Inflammatory macrophage treated with lipopolysaccharide for 1 hour (primary cell): ENCODE measurements at regions not wholly inside any gene's neighbourhood (a gene's known extent, or its start where the extent isn't known, plus 50 kb on each side); places are given as distances from the start of the nearest gene placed in this dataset.

Experiments
- DNase-seq, 2 donors: peaks; one replicate each; pipeline ENCODE4 v3.0.0-alpha.2; 2020 to 2022

DNA sequence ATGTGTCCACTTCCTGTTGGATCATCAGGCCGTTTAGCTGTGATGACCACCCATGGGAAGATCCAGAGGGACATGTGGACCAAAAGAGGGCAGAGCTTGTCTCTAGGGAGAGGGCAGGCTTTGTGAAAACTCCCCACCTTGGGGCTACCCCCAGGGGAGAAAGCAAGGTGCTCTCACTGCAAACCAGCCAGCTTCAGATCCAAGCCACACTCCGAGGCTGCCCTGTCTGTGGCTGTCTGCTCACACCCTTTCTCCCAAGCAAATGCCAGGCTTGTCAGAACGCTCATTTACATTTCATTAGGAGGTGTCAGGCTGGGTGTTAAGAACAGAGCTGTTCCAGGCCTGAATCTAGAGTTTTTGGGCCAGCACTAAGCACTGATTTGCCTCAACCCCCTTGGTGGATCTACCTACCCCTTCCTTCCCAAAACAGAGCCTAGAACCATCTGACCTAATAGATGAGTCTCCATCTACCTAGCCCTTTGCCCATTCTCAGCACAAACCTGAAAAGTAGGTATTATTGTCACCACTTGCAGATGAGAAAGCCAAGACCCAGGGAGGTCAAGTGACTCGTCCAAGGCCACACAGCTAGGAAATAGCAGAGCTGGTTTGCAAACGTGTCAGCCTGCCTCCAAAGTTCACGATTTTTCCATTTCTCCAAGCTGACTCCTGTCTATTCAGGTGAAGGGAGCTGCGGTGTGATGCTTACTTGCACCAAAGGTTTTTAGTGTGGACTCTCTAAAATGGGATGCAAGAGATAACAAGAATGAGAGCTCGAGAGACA lies 130.9 kb downstream of the EMX2 start:
- no peak for DNase-seq

DNA sequence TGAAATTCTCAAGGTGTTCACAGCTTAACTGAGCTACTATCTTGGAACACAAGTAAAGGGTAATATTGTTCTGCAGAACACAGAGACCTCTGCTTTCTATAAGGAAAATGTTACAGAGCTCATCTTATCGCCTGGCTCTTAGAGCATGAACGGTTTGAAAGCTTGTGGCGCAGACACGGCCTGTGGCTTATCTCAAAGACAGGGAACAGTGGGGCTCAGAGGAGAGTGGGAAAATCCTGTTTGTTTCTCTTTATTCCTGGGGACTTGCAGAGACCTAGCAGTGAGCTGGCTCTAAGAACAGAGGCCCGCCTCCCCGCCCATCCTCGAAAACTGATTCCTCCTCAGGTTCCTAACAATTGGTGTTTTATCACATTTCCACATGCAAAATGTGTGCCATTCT lies 131.7 kb downstream of the EMX2 start:
- no peak for DNase-seq

GRCh38 chr10:117674646-117675045 lies 132.1 kb downstream of the EMX2 start:
- no peak for DNase-seq

DNA sequence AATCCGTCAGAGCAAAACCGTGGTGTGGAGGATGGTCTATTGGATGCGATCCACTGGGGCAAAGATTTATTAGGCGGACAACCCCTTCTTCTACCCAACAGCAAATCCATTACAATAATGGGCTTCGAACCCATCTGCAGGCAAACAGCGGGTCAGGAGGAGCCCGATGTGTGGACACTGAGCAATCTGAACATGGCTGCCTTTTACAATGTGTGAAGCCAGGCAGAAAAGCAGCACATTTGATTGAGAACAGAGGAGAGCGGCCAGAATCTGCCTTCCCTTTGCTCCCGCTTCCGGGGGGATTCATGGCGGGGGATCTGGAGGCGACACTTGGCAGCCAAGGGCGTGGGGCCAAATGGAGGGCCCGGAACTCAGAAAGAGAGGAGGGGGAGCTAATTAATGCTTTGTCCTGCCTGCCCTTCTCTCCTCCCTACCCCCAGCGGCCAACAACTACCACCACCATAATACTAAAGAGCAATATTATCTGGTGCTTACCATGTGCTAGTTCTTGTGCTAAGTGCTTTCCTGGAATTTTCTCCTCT lies 133.0 kb downstream of the EMX2 start:
- DNase-seq, result no peak

DNA sequence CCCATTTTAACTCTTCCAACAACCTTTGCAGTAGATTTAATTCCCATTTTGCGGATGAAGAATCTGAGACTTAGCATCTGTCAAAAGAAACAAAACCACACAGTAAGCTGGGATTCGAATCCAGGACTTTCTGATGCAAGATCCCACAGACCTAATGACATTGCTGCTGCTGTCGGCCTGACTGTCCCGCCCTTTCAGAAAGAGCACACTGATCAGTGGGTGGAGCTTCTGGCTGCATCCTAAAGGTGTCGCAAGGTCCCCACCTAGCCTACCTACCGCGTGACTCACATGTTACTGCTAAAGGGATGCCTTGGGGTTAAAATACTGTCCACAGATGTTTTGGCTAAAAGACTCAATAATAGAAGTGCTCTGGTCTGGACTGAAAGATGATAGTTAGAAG lies 134.7 kb downstream of the EMX2 start:
- no peak for DNase-seq

DNA sequence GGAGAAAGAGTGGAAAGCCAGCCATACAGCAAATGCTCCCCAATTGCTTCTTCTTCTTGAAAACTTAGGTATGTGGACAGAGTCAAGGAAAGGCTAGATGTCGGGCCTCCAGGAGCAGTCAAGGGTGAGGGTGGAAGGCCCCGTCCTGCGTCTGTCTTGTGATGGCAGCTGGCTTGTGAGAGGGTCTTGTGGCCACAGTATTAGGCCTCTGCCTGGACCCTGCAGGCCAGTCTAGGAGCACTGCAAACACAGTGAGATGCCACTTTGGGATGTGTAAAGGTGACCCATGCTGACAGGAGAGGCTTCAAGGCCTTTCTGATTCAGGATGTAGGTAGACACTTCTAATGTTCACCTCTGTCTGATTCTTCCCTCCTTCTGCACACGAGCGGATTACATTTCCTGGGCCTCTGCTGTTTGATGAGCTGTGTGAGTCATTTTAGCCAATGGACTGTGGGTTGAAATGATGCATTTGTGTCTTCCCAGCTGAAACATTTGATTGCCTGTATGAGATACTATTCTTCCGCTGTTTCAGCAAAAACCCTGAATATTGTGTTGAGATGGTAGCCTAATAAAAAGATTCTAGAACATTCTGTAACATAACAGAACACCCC lies 135.4 kb downstream of the EMX2 start:
- DNase-seq, result no peak

GRCh38 chr10:117680601-117681000 lies 138.1 kb downstream of the EMX2 start:
- DNase-seq, result no peak

DNA sequence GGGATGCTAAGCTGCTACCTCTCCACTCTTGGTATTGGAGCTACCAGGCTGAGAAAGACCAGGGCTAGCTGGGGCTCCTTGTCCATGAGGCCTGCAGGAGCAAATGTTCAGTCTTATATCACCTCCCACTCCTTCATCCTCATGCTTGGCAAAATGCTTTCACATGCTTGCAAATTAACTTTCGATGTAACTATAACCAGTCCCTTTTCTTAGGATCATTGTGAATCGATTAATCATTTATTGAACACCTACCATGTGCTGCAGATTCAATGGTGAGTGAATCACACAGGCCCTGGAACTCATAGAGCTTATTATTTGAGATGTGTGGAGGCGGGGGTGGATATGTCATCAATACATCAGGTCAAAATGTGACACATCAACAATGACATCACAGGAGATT lies 138.6 kb downstream of the EMX2 start:
- no peak for DNase-seq

GRCh38 chr10:117684046-117684610 lies 141.6 kb downstream of the EMX2 start:
- no peak for DNase-seq

GRCh38 chr10:117684672-117685211 lies 142.2 kb downstream of the EMX2 start:
- no peak for DNase-seq

DNA sequence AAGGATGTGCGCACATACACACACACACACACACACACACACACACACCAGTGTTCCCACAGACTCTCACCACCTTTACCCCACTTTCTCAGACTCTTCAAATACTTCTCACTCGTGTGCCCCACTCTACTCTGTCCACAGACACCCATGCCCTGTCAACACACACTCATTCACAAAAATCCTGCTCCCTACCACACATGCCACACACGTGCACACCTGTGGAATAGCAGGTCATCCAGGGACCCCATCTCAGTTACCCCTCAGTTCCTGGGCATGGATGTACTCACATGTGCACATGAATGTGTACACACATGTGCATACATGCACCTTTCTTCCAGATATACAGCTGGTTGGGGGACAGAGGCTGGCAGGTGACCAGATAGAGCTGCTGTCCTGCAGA lies 142.9 kb downstream of the EMX2 start:
- no peak for DNase-seq

- no peak for DNase-seq
These were observed 144.1 kb downstream of the EMX2 start for GRCh38 chr10:117686606-117687005.

DNA sequence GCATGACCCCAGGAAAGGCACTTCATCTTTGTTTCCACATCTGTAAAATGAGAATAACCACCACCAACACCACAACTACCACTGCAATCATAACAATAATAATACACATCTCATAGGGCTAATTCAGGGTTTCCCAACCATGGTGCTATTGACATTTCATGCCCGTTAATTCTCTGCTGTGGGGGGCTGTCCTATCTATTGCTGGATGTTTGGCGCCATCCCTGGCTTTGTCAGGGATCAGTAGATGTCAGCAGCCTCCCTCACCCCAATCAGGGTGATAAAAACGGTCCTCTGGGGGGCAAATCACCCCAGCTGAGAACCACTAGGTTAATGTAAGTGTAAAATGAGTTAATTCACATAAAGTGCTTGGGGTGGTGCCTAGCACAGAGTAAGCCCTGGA lies 145.8 kb downstream of the EMX2 start:
- DNase-seq, result no peak

GRCh38 chr10:117689566-117689965 lies 147.0 kb downstream of the EMX2 start:
- DNase-seq, result no peak

GRCh38 chr10:117690359-117690758 lies 147.8 kb downstream of the EMX2 start:
- DNase-seq, result no peak

DNA sequence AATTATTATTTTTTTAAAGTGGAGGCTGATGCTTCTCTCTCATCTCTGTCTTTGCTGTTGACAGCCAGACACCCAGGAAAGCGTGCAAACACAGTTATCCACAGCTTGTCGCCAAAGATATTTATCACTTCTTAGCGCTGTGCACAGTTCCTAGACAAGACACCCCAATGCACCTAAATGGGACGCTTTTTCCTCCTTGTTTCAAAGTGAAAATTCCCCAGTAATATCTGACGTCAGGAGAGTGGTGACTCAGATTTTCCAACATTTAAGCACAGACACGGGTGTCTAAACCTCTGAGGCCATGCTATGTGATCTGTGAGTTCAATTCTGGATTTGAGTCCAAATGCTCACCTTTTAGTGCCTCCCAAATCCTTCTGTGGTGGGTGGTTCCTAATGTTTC lies 151.6 kb downstream of the EMX2 start:
- DNase-seq, result no peak

GRCh38 chr10:117697402-117697801 lies 154.9 kb downstream of the EMX2 start:
- DNase-seq, result no peak

- no peak for DNase-seq
These were observed 156.3 kb downstream of the EMX2 start for GRCh38 chr10:117698809-117699208.

GRCh38 chr10:117699436-117700075 lies 157.0 kb downstream of the EMX2 start:
- DNase-seq, result no peak

GRCh38 chr10:117710181-117710798 lies 167.7 kb downstream of the EMX2 start:
- DNase-seq, result no peak

DNA sequence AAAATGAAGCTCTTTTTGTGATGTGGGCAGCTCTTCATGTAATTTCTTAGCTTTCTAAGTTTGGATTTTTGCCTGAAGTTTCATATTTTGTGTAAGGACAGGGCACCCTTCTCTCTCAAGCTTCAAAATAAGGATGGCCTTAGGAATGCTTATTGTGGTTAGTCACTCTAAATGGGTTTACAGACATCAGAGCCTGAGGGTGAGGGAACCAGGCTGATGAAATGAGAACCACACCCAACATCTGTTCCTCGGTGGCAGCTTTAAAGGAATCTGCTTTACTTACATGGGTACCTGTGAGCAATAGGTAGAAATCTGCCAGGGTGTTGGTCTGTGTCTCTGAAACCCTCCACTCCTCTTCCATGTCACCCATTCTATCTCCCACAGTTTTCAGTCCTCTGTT lies 174.3 kb downstream of the EMX2 start:
- DNase-seq, result no peak

- DNase-seq, result no peak
These were observed 176.7 kb downstream of the EMX2 start for GRCh38 chr10:117718986-117719920.
